ENCODE measurements at regions not wholly inside any gene's neighbourhood (a gene's known extent, or its start where the extent isn't known, plus 50 kb on each side); places are given as distances from the start of the nearest gene placed in this dataset.

- TF ChIP-seq POLR2AphosphoS5 (IDR thresholded peaks at IDR 0.05; ENCODE audit: borderline replicate concordance, low read depth, low read length) (no peak), EZH2 (IDR thresholded peaks at IDR 0.05) (no peak), FOXP2 (optimal IDR thresholded peaks at IDR 0.05; ENCODE audit: control extremely low read depth, extremely low read length, insufficient read depth) (no peak)
Measured at GRCh38 chr5:58369513-58370190, 90.2 kb downstream of the PLK2 start.

Data from SK-N-MC (cell line).